ENCODE measurements at regions not wholly inside any gene's neighbourhood (a gene's known extent, or its start where the extent isn't known, plus 50 kb on each side); places are given as distances from the start of the nearest gene placed in this dataset.
"Not testable (repeated sequence)": the region's sequence is repeated elsewhere in the genome, so short reads cannot be mapped to it uniquely, and the experiment has no call there.

DNA sequence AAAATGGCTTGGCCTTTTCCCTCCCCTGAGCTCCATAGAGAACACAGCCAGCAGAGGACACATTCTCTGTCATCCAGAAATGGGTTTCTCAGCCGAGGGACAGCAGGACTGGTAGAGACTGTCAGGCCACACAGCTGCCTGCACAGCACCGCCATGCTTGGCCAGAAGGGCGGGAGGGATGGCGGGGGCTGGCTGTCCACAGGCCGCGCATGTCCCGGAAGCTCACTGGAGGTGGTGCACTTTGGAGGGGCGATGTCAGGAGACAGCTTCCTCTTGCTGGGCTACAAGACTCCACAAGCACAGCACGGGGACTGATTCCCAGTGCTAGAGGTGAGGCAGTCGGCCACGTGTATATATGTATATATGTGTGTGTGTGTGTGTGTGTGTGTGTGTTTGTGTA is 125.3 kb downstream of the GOLGA6L4 start:
- H3K4me3 Mint-ChIP-seq; H3K27ac Mint-ChIP-seq; H3K9me3 Mint-ChIP-seq; H3K4me1 Mint-ChIP-seq; DNase-seq; CTCF ChIA-PET; H3K36me3 Mint-ChIP-seq (ENCODE audit: low read depth); POLR2A ChIA-PET; H3K27me3 Mint-ChIP-seq: not testable (repeated sequence)

DNA sequence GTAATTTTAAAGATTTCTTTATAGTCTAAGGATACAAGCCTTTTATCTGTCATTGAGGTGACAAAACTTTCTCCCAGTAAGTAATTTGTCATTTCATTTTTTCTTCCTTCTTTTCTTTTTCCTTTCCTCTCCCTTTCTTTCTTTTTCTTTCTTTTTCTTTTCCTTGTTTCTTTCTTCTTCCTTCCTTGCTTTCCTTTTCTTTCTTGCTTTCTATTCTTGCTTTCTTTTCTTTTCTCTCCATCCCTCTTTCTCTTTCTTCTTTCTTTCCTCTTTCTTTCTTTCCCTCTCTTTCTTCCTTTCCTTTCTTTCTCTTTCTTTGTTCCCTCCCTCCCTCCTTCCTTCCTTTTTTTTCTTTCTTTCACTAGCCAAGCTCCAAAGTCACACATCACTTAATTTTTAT is 148.8 kb downstream of the GOLGA6L4 start:
- DNase-seq; POLR2A ChIA-PET; H3K4me1 Mint-ChIP-seq; H3K9me3 Mint-ChIP-seq; CTCF ChIA-PET; H3K27me3 Mint-ChIP-seq; H3K4me3 Mint-ChIP-seq; H3K27ac Mint-ChIP-seq; H3K36me3 Mint-ChIP-seq (ENCODE audit: low read depth): not testable (repeated sequence)

DNA sequence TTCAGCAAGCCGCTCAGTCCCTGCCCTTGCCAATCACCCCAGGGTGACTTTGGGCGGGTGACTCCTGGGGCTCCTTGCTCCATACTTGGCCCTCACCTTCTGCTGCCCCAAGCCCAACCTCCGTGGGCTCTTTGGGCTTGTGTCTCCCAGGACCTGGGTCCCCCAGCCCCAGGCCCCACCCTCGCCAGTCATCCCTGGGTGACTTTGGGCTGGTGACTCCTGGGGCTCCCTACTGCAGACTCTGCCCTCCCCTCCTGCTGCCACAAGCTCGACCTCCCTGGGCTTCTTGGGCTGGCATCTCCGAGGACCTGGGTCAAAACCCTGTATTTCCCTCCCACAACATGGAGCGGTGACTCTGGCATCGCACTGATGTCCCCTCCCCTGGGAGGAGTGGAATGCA is 151.5 kb downstream of the GOLGA6L4 start:
- Mint-ChIP-seq H3K27me3 (peaks cover 14% of the 10 kb centered on the region), H3K4me3 (no peak overlapping the region), H3K9me3 (no peaks in the 10 kb centered on the region), H3K4me1 (no peaks in the 10 kb centered on the region), H3K27ac (no peak overlapping the region), H3K36me3 (ENCODE audit: low read depth) (no peaks in the 10 kb centered on the region)
- DNase-seq: no peak
- CTCF ChIA-PET: no interaction called here
- POLR2A ChIA-PET: no interaction called here

DNA sequence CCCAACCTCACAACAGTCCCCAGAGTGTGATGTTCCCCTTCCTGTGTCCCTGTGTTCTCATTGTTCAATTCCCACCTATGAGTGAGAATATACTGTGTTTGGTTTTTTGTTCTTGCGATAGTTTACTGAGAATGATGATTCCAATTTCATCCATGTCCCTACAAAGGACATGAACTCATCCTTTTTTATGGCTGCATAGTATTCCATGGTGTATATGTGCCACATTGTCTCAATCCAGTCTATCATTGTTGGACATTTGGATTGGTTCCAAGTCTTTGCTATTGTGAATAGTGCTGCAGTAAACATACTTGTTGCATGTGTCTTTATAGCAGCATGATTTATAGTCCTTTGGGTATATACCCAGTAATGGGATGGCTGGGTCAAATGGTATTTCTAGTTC is 152.6 kb downstream of the GOLGA6L4 start:
- H3K9me3 Mint-ChIP-seq; H3K36me3 Mint-ChIP-seq (ENCODE audit: low read depth); H3K4me1 Mint-ChIP-seq; H3K27ac Mint-ChIP-seq; DNase-seq; H3K4me3 Mint-ChIP-seq; CTCF ChIA-PET; POLR2A ChIA-PET: not testable (repeated sequence)
- H3K27me3 Mint-ChIP-seq: peaks cover 14% of the 10 kb centered on the region

DNA sequence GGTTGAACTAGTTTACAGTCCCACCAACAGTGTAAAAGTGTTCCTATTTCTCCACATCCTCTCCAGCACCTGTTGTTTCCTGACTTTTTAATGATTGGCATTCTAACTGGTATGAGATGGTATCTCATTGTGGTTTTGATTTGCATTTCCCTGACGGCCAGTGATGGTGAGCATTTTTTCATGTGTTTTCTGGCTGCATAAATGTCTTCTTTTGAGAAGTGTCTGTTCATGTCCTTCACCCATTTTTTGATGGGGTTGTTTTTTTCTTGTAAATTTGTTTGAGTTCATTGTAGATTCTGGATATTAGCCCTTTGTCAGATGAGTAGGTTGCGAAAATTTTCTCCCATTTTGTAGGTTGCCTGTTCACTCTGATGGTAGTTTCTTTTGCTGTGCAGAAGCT is 153.1 kb downstream of the GOLGA6L4 start:
- H3K36me3 Mint-ChIP-seq (ENCODE audit: low read depth); POLR2A ChIA-PET; H3K4me1 Mint-ChIP-seq; DNase-seq; CTCF ChIA-PET; H3K27ac Mint-ChIP-seq; H3K9me3 Mint-ChIP-seq; H3K4me3 Mint-ChIP-seq: not testable (repeated sequence)
- H3K27me3 Mint-ChIP-seq: peaks cover 14% of the 10 kb centered on the region

DNA sequence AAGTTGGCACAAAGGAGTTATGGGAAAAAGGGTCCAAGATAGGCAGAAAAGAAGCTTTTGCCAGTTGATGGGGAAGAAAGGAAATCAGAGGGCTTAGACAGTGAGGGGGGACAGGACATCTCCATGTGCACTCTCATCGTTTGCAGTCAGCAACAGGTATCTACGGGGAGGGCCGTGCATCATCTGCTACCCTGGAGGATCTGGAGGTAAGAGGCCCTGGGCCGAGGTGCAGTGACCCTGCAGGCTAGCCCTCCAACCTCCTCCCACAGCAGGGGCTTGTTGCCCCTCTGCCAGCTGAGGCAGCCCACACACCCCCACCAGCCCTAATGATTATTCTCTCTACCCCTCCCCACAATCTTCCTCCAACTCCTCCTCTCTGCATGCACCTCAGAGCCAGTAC is 154.8 kb downstream of the GOLGA6L4 start:
- CTCF ChIA-PET; H3K4me3 Mint-ChIP-seq; DNase-seq; H3K27me3 Mint-ChIP-seq; H3K36me3 Mint-ChIP-seq (ENCODE audit: low read depth); POLR2A ChIA-PET; H3K27ac Mint-ChIP-seq; H3K9me3 Mint-ChIP-seq; H3K4me1 Mint-ChIP-seq: not testable (repeated sequence)

DNA sequence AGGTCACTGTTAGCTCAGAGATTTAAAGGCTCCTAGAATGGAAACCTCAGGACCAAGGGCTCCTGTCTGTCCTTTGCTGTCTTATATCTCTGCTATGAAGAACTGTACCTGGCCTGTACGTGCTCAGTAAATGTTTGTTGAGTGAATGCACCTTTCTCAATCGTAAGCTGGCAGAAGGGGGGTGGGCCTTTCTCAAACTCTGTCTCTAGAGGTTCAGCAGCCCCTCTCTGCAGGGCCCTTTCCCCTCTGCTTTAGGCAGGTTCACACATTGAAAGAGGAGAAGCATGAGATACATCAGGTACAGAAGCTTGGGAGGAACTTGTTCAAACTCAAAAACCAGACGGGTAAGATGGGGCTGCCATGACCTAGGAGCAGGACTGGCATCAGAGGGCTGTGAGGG is 155.6 kb downstream of the GOLGA6L4 start:
- ChIA-PET CTCF (no interaction called here), POLR2A (no interaction called here)
- Mint-ChIP-seq H3K4me3 (no peak overlapping the region), H3K36me3 (ENCODE audit: low read depth) (no peaks in the 10 kb centered on the region), H3K9me3 (no peaks in the 10 kb centered on the region), H3K27me3 (peaks cover 9% of the 10 kb centered on the region), H3K4me1 (no peaks in the 10 kb centered on the region), H3K27ac (no peak overlapping the region)
- DNase-seq: no peak

DNA sequence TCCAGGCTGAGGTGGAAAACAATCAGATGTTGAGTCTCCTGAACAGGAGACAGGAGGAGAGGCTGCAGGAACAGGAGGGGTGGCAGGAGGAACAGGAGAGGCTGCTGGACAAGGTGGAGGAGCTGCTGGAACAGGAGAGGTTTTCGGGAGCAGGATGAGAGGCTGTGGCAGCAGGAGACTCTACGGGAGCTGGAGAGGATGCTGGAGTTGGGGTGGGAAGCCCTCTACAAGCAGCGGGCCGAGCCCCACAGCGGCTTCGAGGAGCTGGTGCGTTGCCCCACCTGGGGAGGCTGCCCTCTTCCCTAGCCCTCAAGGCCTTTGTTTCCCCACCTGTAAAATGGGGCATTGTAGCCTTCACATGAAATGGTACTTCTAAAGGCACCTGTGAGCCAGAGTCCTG is 156.4 kb downstream of the GOLGA6L4 start:
- H3K4me1 Mint-ChIP-seq: not testable (repeated sequence)

DNA sequence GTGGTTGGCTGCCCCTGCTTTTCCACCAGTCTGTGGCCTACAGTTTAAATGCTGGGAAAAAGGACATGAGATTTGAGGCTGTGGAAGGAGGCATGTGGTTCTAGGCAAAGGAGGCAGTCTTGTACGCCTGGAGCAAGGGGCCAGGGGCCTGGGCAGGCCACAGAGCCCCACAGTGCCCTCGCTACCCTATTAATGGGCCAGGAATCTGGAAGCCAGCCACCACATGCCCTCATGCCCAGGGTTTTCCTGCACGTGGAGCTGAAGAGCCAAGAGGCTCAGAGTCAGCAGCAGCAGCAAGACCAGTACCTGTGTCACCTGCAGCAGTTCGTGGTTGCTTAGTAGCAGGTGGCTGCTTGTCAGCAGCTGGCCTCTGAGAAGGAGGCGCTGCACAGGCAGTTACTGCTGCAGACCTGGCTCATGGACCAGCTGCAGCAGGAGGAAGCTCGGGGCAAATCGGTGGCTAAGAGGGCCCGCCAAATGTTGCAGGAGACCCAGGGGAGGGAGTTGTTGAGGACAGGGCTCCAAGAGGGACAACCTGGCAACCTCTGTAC is 157.9 kb downstream of the GOLGA6L4 start:
- H3K27ac Mint-ChIP-seq; H3K27me3 Mint-ChIP-seq; DNase-seq; POLR2A ChIA-PET; H3K9me3 Mint-ChIP-seq; H3K36me3 Mint-ChIP-seq (ENCODE audit: low read depth); H3K4me1 Mint-ChIP-seq; CTCF ChIA-PET; H3K4me3 Mint-ChIP-seq: not testable (repeated sequence)

More for the DNA sequence above, 156.4 kb downstream of the GOLGA6L4 start:
- POLR2A ChIA-PET; H3K27ac Mint-ChIP-seq; CTCF ChIA-PET; H3K36me3 Mint-ChIP-seq (ENCODE audit: low read depth); H3K4me3 Mint-ChIP-seq; H3K27me3 Mint-ChIP-seq; H3K9me3 Mint-ChIP-seq: not testable (repeated sequence)
- peak; percentile 13 for DNase-seq

DNA sequence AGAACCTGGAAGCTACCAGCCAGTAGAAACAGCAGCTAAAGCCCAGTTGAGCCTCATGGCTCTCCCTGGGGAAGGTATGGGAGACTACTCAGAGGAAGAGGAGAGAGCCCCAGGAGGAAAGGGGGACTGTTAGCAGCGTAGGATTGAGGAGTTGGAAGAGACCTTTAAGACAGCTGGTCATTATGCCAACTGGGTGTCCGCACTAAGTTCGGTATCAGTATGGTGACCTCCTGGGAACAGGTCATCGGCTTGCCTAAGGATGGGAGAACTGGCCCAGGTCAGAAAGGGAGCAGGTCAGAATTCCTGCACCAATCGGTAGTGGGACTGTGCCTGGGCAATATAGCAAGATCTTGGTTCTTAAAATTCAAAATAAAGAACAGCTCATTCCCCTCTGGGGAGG is 158.4 kb downstream of the GOLGA6L4 start:
- H3K4me1 Mint-ChIP-seq; H3K27me3 Mint-ChIP-seq; POLR2A ChIA-PET; H3K36me3 Mint-ChIP-seq (ENCODE audit: low read depth); H3K9me3 Mint-ChIP-seq; H3K4me3 Mint-ChIP-seq; DNase-seq; CTCF ChIA-PET; H3K27ac Mint-ChIP-seq: not testable (repeated sequence)

DNA sequence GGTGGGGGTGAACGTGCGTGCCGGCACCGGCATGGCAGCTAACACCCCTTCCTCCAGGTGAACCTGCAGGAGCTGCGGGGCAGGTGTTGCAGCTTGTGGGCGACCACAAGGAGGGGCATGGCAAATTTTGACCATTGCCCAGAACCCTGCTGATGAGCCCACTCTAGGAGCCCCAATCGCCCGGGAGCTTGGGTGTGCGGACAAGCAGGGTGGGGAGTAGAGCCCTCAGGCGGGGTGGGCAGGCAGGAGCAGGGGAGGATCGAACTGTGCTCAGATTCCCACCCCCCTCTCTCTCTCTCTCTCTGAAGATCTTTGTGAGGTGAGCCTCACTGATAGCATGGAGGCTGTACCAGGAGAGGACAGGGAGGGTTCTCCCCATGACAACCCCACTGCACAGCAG is 159.8 kb downstream of the GOLGA6L4 start:
- H3K9me3 Mint-ChIP-seq; H3K27ac Mint-ChIP-seq; H3K4me1 Mint-ChIP-seq; H3K36me3 Mint-ChIP-seq (ENCODE audit: low read depth); DNase-seq; POLR2A ChIA-PET; CTCF ChIA-PET; H3K4me3 Mint-ChIP-seq; H3K27me3 Mint-ChIP-seq: not testable (repeated sequence)

DNA sequence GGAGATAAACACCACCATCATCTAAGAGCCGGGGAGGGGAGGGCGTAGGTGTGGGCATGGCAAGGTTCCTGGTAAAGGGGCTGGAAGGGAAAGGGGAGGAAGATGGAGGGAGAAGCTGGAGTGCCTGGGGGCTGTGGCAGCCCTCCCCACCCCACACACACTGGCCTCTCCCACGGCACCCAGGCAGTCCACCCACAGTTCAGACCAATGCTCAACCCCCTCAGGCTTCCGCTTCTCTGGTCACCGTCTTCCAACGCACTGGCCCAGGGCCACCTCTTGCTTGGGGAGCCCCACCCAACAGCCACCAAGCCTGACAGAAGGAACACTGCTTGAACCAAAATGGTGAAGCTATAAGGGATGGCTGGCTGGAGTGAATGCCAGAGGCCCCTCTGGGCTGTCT is 160.3 kb downstream of the GOLGA6L4 start:
- H3K36me3 Mint-ChIP-seq (ENCODE audit: low read depth); DNase-seq: not testable (repeated sequence)

DNA sequence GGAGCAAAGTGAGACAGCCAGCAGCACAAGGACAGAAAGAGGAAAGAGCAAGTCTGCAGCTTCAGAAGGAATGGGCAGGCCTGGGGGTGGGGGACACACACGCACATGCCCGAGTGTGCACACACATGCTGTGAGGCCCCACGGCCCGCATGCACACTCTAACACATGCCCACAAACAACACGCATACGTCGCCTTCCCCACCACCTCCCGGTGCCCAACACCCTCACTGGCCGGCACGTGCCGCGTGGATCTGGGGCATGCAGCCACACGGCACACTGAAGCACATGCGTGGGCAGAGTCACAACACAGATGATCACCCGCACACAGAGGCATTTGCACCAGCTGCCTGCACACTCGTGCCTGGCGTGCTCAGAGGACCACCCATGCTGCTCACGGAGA is 161.5 kb downstream of the GOLGA6L4 start:
- H3K9me3 Mint-ChIP-seq; H3K27me3 Mint-ChIP-seq; POLR2A ChIA-PET; H3K36me3 Mint-ChIP-seq (ENCODE audit: low read depth); H3K4me3 Mint-ChIP-seq; H3K4me1 Mint-ChIP-seq; H3K27ac Mint-ChIP-seq; DNase-seq; CTCF ChIA-PET: not testable (repeated sequence)

More for the DNA sequence above, 160.3 kb downstream of the GOLGA6L4 start:
- POLR2A ChIA-PET, H3K4me1 Mint-ChIP-seq, H3K4me3 Mint-ChIP-seq, H3K27ac Mint-ChIP-seq, H3K9me3 Mint-ChIP-seq, H3K27me3 Mint-ChIP-seq, CTCF ChIA-PET: not testable (repeated sequence)

DNA sequence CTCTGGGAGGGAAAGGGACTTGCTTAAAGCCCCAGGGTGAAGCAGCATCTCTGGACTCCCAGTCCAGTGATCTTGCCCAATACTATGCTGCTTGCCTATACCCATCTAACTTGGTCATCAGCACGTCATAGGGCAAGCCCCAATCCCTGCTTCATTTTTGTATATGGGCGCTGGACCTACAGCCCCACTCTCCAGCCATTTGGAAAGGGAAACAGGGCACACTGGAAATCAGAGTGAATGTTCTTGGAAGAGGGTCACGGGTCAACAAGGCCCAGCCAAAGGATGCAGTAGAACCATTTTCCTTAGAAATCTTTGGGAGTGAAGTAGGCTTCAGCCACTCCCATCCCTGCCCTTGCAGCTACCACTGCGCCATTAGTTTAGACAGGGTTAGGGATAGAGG is 162.5 kb downstream of the GOLGA6L4 start:
- H3K27ac Mint-ChIP-seq; POLR2A ChIA-PET; H3K9me3 Mint-ChIP-seq; H3K27me3 Mint-ChIP-seq; H3K4me3 Mint-ChIP-seq; H3K36me3 Mint-ChIP-seq (ENCODE audit: low read depth); CTCF ChIA-PET; H3K4me1 Mint-ChIP-seq; DNase-seq: not testable (repeated sequence)
